GM12873 (cell line): ENCODE measurements at regions not wholly inside any gene's neighbourhood (a gene's known extent, or its start where the extent isn't known, plus 50 kb on each side); places are given as distances from the start of the nearest gene placed in this dataset.
A peak's percentile ranks its signal among the peaks of the same experiment; 100 is the strongest.

Source experiments
- CTCF ChIP-seq: IDR thresholded peaks from 2 replicates; pipeline ENCODE4 v1.5.1; 2012; ENCODE audit warnings: low read depth, mild to moderate bottlenecking, moderate library complexity, low read length, control low read depth; ENCODE audit not compliant: insufficient read depth; ENCODE audit errors: missing control alignments

- no peak for TF ChIP-seq CTCF
These were observed 600.6 kb downstream of the BUD13 start for GRCh38 chr11:116172156-116172555.

DNA sequence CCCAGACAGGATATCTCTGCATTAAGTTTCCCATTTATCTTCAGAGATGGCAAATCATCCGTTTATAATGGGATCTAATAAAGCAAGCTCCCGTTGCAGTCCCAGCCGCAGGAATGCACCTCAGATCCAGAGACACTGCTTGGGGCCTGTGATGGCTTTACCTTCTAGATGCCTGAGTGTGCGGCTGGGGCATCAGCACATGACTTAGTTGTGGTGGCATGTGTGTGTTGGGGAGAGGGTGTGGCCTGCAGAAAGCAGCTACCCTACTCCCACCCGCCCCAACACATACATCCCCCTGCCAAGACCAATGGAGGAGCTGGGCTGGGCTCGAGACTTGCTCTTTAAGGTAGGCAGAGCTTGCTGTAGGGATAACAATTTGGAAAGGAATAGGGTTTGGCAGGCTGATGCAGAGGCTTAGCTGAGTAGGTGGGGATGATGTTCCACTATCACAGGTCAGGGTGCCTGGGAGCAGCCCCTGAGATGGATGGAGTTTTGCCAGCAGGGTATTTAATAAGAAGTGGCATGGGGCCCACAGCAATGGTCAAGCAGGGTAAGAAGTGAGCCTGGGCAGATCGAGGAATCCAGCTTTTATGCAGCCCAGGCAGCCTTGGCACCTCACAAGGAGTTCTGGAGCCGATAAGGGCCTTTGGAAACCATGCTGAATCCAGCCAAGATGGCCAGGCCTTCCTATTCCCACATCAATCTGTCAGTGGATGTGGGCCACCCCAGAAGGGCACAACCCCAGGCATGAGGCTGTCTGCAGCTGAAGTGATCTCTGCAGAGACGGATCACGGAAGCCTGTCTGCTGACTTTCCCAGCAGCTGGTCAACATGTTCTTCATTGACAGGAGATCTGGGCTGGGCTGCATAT lies 601.3 kb downstream of the BUD13 start:
- TF ChIP-seq CTCF = no peak

DNA sequence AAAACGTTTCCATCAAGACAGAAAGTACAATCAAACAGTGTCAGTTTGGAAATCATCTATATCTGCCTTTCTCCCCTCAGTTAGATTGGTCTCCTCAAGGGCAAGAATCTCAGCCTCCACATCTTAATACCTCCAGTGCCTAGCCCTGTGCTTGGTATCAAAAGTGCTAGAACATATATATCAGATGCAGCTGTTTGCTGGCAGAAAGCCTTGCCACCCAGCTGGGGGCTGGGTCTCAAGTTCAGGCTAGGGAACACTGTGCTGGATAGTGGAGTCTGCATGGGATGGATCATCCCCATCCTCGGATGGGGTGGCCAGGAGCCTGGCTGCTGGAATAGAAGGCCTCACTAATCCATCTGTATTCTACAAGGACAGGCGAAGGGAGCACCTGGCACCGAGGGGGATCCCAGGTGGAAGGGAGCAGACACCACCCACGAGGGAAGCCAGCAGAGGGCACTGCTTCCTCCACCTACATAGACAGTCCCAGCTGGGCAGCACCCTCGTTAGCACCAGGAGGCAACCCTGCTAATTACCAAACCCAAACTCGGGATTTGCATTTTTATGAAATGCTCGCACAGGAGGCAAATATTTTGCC lies 602.2 kb downstream of the BUD13 start:
- TF ChIP-seq CTCF = peak; percentile 40

- no peak for TF ChIP-seq CTCF
These were observed 603.0 kb downstream of the BUD13 start for GRCh38 chr11:116169776-116170175.

DNA sequence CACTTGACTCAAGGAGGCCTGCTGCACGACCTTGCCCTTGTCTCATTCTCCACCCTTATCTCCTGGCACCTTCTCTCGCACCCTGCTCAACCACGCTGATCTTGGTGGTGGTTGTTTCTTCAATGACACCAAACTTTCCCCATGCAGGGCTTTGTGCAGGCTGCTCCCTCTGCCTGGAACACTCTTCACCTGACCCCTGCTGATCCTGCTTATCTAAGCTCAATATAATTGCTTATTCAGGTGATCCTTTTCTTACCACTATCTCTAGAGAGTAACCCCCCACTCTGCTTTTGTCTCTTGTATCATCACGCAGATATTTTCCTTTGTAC lies 604.4 kb downstream of the BUD13 start:
- TF ChIP-seq CTCF = no peak

- TF ChIP-seq CTCF = no peak
These were observed 604.9 kb downstream of the BUD13 start for GRCh38 chr11:116167706-116168458.
